ENCODE measurements at regions not wholly inside any gene's neighbourhood (a gene's known extent, or its start where the extent isn't known, plus 50 kb on each side); places are given as distances from the start of the nearest gene placed in this dataset.
A peak's percentile ranks its signal among the peaks of the same experiment; 100 is the strongest.

DNA sequence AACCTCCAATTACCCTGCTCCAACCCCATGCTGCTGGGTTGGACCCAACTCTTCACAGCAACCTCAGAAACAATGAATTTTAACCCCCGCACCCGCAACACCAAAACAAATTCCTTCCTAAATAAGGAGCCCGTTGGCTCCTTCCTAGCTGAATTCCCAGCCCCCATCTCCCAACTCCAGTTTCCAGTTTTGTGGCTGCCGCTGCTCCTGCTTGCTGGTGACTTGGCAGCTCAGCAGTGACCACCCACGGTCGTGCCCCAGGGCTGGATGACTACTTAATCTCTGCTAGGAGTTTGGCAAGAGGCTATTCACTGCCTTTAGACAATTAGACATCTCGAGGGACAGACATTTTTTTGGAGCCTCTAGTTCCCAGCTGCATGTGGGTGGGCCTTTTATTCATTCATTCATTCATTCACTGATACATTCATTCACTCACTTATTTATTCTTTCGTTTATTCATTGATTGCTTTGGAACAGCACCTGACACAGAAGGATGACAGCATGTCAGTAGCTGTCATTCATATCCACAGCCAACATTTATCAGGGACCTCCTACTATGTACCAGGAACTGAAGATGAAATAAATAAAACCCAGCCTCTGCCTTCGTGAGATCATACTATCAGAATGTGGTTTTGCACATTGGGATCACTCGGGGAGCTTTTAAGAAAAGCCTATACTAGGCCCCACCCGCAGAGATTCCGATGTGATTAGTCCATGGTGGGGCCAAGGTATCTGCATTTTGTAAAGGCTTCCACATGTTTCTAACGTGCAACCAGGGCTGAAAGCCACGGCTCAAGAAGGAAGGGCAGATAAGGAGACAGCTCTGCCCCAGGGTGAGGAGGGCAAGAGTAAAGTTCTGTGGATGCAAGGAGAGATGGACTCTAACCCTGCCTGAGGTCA is 256.5 kb downstream of the SHQ1 start:
- DNase-seq (peak; percentile 69), ATAC-seq (ENCODE audit: low read depth) (peak; percentile 77)
- peak overlapping the region; percentile 29; the same call in 1 of the 2 replicates for H3K56ac ChIP-seq (ENCODE audit: extremely low read depth, insufficient read depth, low read length)
- intact Hi-C loops (cut with micrococcal nuclease) = loop anchor here (2.0 to 5.0 kb wide), 3 partner anchors 104 to 321 kb away; partner anchors contain the start of gene RYBP
- peak overlapping the region; percentile 60; the same call in 1 of the 2 replicates for H4K91ac ChIP-seq (ENCODE audit: insufficient read depth, low read depth, low read length)
- peak overlapping the region; percentile 72 for H2AFZ ChIP-seq (replicated peaks; ENCODE audit: low read length, poor library complexity)
- no peak overlapping the region for H4K5ac ChIP-seq (ENCODE audit: low read depth, low read length)
- H2BK120ac ChIP-seq (ENCODE audit: low read depth, low read length) = peak overlapping the region; percentile 68; the same call in 1 of the 2 replicates
- peaks cover 3% of the 10 kb centered on the region for H3K4me1 ChIP-seq (ENCODE audit: control insufficient read depth, insufficient read depth, low read length)
- H3K27me3 ChIP-seq (ENCODE audit: control insufficient read depth, insufficient read depth, low read length) = no peaks in the 10 kb centered on the region
- dilution Hi-C loops (cut with HindIII; ENCODE audit: low sequenced_read_pairs, unreplicated experiment) = no loop called here
- CTCF ChIA-PET = interaction anchor here (0.6 kb wide), 1 partner anchor 186 kb away, joined by 3 read pairs; no protein-coding TSS in a partner anchor
- 8% methylated on average over 2 of the region's 14 CpGs; no CpG with 5 or more reads in 1 of the 2 experiments for WGBS, 2 experiments (ENCODE audit: extremely low coverage in 2 of 2, insufficient read length in 1 of 2)
- H3K4me2 ChIP-seq (ENCODE audit: low read depth, low read length) = peak overlapping the region; percentile 31
- POLR2A ChIA-PET (ENCODE audit: unreplicated experiment) = no interaction called here
- no TSS peak for BruUV-seq (replicated peaks)
- in situ Hi-C loops (cut with MboI; ENCODE audit: low sequenced_read_pairs) = no loop called here
- H3K4me3 ChIP-seq (ENCODE audit: insufficient read depth, low read depth, low read length) = no peak overlapping the region
- H3K23ac ChIP-seq (ENCODE audit: low read depth, low read length) = peak overlapping the region; percentile 65; the same call in 1 of the 2 replicates
- no peak overlapping the region for H3K27ac ChIP-seq (ENCODE audit: insufficient read depth, low read length)
- no peaks in the 10 kb centered on the region for H3K36me3 ChIP-seq (ENCODE audit: control insufficient read depth, insufficient read depth, low read length)
- 0 out of 2 replicates have a peak overlapping the region, but pooled peaks have one; percentile 15 for H2AK5ac ChIP-seq (ENCODE audit: low read depth, low read length)
- H4K8ac ChIP-seq (ENCODE audit: low read depth in 2 of 2, low read length in 2 of 2) = peak overlapping the region; percentile 21 to 33; a peak in 3 of 4 replicates
- H3K14ac ChIP-seq (replicated peaks; ENCODE audit: low read depth, low read length) = no peak overlapping the region; the same call in 1 of the 2 replicates
- no peaks in the 10 kb centered on the region for H3K9me3 ChIP-seq (ENCODE audit: control insufficient read depth, insufficient read depth, low read length)
- peak; percentile 41; the same call in 1 of the 2 replicates for TF ChIP-seq BHLHE40 (IDR thresholded peaks at IDR 0.05; ENCODE audit: low read depth, low read length)
- no peak for TF ChIP-seq POLR2A (IDR thresholded peaks at IDR 0.05; ENCODE audit: low read depth, low read length)
- peak; percentile 64 for TF ChIP-seq CEBPB (IDR thresholded peaks at IDR 0.05; ENCODE audit: low read depth, low read length)
- no peak overlapping the region for H2BK5ac ChIP-seq (ENCODE audit: low read depth, low read length, poor library complexity, severe bottlenecking)
- H4K20me1 ChIP-seq (ENCODE audit: insufficient read depth, low read length) = no peaks in the 10 kb centered on the region
- H3K9me1 ChIP-seq (ENCODE audit: insufficient read depth, low read length) = 0 out of 2 replicates have a peak, but pooled peaks cover 10% of the 10 kb centered on the region
- peak overlapping the region; percentile 39 for H2AK9ac ChIP-seq (replicated peaks; ENCODE audit: low read depth, low read length, poor library complexity)
- H2BK20ac ChIP-seq (ENCODE audit: low read depth, low read length) = peak overlapping the region; percentile 45
- no peak overlapping the region for H3K18ac ChIP-seq (ENCODE audit: low read depth, low read length)
- no peak overlapping the region; the same call in 2 of the 3 replicates for H2BK15ac ChIP-seq (ENCODE audit: low read depth, low read length)
- H3K79me1 ChIP-seq (ENCODE audit: low read depth in 1 of 2, low read length in 2 of 2) = no peaks in the 10 kb centered on the region
- H3K9ac ChIP-seq (ENCODE audit: low read depth, low read length) = no peak overlapping the region
- peak overlapping the region; percentile 87 for H3K4ac ChIP-seq (ENCODE audit: low read depth, low read length)

All from IMR-90 (cell line).